NCI-H82 treated with DMSO at 0.1 percent for 48 hours (cell line): ENCODE measurements at regions not wholly inside any gene's neighbourhood (a gene's known extent, or its start where the extent isn't known, plus 50 kb on each side); places are given as distances from the start of the nearest gene placed in this dataset.
"Not testable (repeated sequence)": the region's sequence is repeated elsewhere in the genome, so short reads cannot be mapped to it uniquely, and the experiment has no call there.

ENCODE experiments used
- DNase-seq: peaks from one replicate; lab custom pipeline; 2025; ENCODE audit not compliant: unreplicated experiment; lab: John Stamatoyannopoulos, UW

DNA sequence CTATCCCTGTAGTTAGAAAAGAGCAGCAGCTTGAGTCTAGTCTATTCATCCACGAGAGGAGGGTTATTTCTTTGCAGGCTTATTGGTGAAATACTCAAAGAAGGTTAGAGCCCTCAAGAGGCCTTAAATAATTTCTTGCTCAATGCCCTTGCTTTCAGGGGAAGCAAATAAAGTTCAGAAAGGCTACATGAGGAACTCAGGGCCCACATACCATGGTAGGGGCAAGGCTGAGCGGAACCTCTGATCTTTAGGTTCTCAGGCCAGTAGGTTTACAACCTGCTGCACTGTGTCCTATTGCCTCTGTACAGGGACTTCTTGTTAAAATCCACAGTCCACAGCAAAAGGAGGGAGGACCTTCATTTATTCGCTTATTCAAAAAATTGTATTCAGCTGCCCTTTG, 101.7 kb downstream of the ADAMTS15 start:
- no peak for DNase-seq

GRCh38 chr11:130550984-130551383, 102.5 kb downstream of the ADAMTS15 start:
- no peak for DNase-seq

GRCh38 chr11:130551388-130551787, 102.9 kb downstream of the ADAMTS15 start:
- no peak for DNase-seq

GRCh38 chr11:130553306-130553705, 104.9 kb downstream of the ADAMTS15 start:
- DNase-seq: no peak

- no peak for DNase-seq
These were observed 106.0 kb downstream of the ADAMTS15 start for GRCh38 chr11:130554241-130555055.

DNA sequence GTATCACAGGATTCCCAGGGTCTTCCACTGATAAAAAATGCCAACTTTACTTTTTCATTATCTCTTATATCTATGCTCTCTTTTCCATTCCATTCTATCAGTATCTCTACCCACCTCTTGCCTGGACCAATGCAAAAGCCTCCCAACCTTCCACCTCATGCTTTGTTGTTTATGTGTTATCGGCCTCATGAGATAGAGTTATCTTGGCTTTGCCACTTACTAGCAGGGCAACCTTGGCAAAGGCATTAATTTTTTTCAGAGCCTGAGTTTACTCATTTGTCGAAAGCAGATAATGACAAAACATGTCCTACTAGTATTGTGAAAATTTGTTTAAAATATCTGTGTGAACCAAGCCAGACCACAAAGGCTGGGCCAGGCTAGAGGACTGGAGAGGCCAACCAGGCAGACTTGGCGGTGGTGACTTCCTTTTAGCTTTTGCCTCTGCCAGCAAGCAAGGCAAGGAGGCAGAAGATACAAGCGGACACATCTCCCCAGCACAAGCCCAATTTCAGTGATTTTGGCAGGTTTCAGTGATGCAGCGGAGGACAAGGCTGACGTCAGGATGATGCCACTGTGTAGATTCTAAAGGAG, 106.9 kb downstream of the ADAMTS15 start:
- DNase-seq: no peak

GRCh38 chr11:130560000-130560780, 111.7 kb downstream of the ADAMTS15 start:
- no peak for DNase-seq

DNA sequence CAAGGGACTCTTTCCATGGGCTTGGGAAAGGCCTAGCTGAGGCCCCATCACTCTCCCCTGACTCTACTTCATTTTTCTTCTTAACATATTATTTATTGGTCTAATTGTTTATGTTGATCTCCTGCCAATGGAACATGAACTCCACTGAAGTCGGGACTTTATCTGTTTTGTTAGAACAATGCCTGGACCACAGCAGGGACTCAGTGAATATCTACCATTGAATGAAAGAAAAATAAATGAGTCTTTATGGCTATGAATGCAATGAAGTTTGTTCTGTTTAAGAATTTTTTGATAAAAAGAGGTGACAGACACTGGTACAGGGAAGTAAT, 112.3 kb downstream of the ADAMTS15 start:
- no peak for DNase-seq

DNA sequence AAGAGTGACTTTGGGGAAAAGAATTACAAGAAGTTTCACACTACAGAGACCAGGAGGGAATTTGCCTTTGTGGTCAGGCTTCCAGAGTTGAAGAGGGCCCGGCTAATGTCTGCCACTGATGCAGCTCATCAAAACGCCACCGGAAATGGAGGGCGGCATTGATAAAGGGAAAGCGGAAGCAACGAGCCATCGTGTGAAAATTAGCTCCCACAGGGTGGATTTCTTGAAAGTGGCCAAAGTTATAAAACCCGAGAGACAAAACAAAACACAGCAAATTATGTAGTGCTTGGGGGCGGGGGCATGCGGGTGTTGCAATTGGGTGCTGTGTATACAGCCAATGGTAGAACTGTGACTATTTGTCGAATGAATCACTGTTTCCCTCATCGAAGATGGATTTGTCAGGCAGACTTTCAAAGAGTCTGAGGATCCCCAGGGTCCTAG, 113.0 kb downstream of the ADAMTS15 start:
- DNase-seq: no peak

DNA sequence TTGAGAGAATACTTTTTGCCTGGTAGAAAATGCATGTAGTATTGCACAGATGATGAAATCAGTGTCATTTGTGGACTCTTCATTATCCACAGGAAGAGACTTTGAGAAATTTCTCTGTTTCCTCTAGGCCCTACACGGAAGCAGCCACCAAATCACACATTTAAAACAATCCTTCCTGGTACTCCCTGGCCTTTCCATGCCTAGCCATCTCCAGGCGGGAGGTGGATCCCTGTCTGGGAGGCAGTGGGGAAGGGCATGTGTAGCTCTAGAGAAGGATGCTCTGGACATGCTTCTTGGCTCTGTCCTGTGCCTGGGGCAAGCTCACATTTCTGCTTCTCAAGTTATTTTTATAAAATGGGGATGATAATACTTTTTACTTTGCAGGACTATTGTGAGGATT, 114.1 kb downstream of the ADAMTS15 start:
- DNase-seq: no peak

DNA sequence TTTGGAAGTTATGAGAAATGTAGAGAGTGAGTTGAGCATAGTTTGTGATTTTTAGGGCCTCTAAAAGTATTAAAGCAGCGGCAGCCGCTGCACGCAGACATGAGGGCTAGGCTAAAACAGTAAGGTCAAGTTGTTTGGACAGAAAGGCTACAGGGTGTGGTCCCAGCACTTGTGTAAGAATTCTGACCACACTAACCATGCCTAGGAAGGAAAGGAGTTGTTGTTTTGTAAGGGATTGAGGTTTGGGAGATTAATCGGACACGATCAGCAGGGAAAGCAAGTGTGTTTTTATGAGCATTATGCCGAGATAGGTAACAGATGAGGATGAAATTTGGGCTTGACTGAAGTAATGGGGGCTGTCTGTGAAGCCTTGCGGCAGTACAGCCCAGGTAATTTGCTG, 117.9 kb downstream of the ADAMTS15 start:
- not testable (repeated sequence) for DNase-seq

DNA sequence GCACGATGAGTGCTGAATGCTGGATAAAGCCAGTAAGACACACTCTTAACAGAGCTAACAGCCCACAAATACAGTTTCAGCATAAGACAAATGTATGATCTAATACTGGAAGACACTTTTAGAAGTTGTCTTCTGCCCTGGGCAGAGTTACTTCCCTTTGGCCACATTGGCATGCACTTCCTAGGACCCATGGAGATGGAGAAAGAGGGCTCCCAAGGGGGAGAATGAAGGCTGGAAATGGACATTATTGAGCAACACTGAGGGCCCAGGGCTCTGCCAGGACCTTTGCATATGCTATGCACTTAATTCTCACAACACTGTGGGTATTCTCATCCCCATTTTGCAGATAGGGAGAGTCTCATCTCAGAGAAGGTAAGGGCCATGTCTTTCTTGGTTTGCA, 123.1 kb downstream of the ADAMTS15 start:
- no peak for DNase-seq

- DNase-seq: no peak
These were observed 123.6 kb downstream of the ADAMTS15 start for GRCh38 chr11:130571947-130572584.

- DNase-seq: no peak
These were observed 125.3 kb downstream of the ADAMTS15 start for GRCh38 chr11:130573767-130574166.

GRCh38 chr11:130574740-130575139, 126.3 kb downstream of the ADAMTS15 start:
- no peak for DNase-seq

GRCh38 chr11:130576146-130576545, 127.7 kb downstream of the ADAMTS15 start:
- no peak for DNase-seq

GRCh38 chr11:130578738-130579368, 130.4 kb downstream of the ADAMTS15 start:
- DNase-seq: no peak

DNA sequence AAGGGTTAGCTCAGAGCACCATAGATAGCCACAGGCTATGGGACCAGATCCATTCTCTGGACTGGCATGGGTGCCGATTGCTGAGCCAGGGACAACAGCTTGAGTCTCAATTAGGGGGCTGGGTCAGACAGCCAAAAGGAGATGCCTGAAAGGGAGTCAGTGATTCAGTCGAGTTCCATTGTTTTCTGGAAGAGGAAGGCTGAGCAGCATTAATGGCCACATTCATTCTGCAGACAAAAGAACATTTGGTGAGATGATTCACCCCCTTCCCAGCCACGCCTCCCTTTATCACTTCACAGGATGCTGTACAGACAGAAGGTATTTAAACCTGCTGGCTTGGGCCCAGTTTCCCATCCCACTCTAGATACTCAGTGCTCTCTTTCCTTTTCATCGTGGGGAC, 131.9 kb downstream of the ADAMTS15 start:
- DNase-seq: no peak

DNA sequence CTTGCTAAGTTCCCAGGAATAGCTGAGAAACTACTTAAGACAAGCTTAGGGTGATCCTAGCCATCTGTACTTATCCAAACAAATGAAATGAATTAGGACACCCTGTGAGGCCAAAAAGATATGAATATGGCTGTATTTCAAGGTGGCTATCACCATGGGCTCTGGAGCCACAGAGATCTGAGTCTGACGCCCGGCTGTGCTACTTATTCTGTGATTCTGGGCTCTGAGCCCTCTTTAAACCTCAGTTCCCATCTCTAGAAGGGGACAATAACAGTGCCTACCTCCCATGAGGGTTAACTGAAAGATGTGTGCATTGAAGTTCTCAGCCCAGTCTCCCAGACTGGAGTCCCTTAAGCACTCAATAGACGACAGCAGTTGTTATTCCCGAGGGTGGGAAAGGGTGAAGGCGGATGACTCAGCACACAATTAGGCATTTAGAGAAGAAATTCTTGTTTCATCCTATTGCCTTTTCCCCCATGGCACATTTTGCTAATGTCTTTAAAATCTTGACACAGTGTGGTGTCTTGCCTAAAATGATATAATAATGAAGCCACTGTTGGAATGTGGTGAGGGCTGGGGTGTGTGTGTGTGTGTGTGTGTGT, 132.5 kb downstream of the ADAMTS15 start:
- no peak for DNase-seq

- no peak for DNase-seq
These were observed 133.2 kb downstream of the ADAMTS15 start for GRCh38 chr11:130581646-130582045.

DNA sequence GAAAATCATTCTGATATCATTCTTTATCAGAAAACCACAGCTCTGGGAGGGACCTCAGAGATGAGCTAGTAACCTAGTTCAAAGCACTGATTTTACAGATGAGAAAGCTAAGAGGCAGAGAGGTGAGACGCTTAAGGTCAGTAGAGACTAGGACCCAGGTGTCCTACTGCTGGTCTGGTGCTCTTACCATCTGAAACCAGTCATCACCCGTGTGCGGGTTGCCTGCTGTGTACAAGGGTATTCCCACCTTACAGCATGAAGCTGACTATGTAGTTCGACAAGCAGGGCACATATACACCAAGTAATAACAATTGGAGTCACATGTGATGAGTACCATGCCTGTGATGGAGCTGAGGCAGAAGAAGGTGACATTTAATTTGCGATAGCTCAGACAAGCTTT, 133.7 kb downstream of the ADAMTS15 start:
- no peak for DNase-seq
